ENCODE measurements at regions not wholly inside any gene's neighbourhood (a gene's known extent, or its start where the extent isn't known, plus 50 kb on each side); places are given as distances from the start of the nearest gene placed in this dataset.

- no peak for DNase-seq (ENCODE audit: low spot score in 2 of 2, unreplicated experiment in 2 of 2)
- Mint-ChIP-seq H3K27me3 (ENCODE audit: low read depth) (peaks cover 19% of the 10 kb centered on the region), H3K4me3 (no peak overlapping the region), H3K4me1 (peaks cover 33% of the 10 kb centered on the region), H3K36me3 (no peaks in the 10 kb centered on the region), H3K27ac (no peak overlapping the region), H3K9me3 (no peaks in the 10 kb centered on the region)
- TF ChIP-seq CTCF (IDR thresholded peaks at IDR 0.05; ENCODE audit: unreplicated experiment): no peak
Observed at GRCh38 chr6:14925699-14926026, 320.2 kb upstream of the JARID2 start.

- no peak for TF ChIP-seq CTCF (IDR thresholded peaks at IDR 0.05; ENCODE audit: unreplicated experiment)
- Mint-ChIP-seq H3K36me3 (no peaks in the 10 kb centered on the region), H3K27me3 (ENCODE audit: low read depth) (peaks cover 18% of the 10 kb centered on the region), H3K9me3 (no peaks in the 10 kb centered on the region), H3K4me3 (no peak overlapping the region), H3K4me1 (peaks cover 20% of the 10 kb centered on the region), H3K27ac (no peak overlapping the region)
- no peak for DNase-seq (ENCODE audit: low spot score in 2 of 2, unreplicated experiment in 2 of 2)
Observed at GRCh38 chr6:14927398-14927797, 318.5 kb upstream of the JARID2 start.

GRCh38 chr6:14929291-14929690, 316.6 kb upstream of the JARID2 start:
- Mint-ChIP-seq H3K27me3 (ENCODE audit: low read depth) (peaks cover 7% of the 10 kb centered on the region), H3K36me3 (no peaks in the 10 kb centered on the region), H3K4me1 (peaks cover 17% of the 10 kb centered on the region), H3K27ac (no peak overlapping the region), H3K9me3 (no peaks in the 10 kb centered on the region), H3K4me3 (no peak overlapping the region)
- TF ChIP-seq CTCF (IDR thresholded peaks at IDR 0.05; ENCODE audit: unreplicated experiment): no peak
- DNase-seq (ENCODE audit: low spot score in 2 of 2, unreplicated experiment in 2 of 2): no peak

- no peak overlapping the region for H3K4me3 Mint-ChIP-seq
- TF ChIP-seq CTCF (IDR thresholded peaks at IDR 0.05; ENCODE audit: unreplicated experiment): no peak
- H3K9me3 Mint-ChIP-seq: no peaks in the 10 kb centered on the region
- H3K36me3 Mint-ChIP-seq: no peaks in the 10 kb centered on the region
- peaks cover 6% of the 10 kb centered on the region for H3K4me1 Mint-ChIP-seq
- peaks cover 2% of the 10 kb centered on the region for H3K27me3 Mint-ChIP-seq (ENCODE audit: low read depth)
- H3K27ac Mint-ChIP-seq: no peak overlapping the region
- no peak for DNase-seq (ENCODE audit: low spot score in 2 of 2, unreplicated experiment in 2 of 2)
Observed at GRCh38 chr6:14930366-14930989, 315.4 kb upstream of the JARID2 start.

GRCh38 chr6:14932485-14933182, 313.2 kb upstream of the JARID2 start:
- no peak for TF ChIP-seq CTCF (IDR thresholded peaks at IDR 0.05; ENCODE audit: unreplicated experiment)
- H3K4me3 Mint-ChIP-seq: no peak overlapping the region
- peaks cover 2% of the 10 kb centered on the region for H3K27me3 Mint-ChIP-seq (ENCODE audit: low read depth)
- H3K4me1 Mint-ChIP-seq: peaks cover 4% of the 10 kb centered on the region
- no peak for DNase-seq (ENCODE audit: low spot score in 2 of 2, unreplicated experiment in 2 of 2)
- no peak overlapping the region for H3K27ac Mint-ChIP-seq
- peaks cover 4% of the 10 kb centered on the region for H3K9me3 Mint-ChIP-seq
- H3K36me3 Mint-ChIP-seq: no peaks in the 10 kb centered on the region
